Uterus (tissue), 3 donors: ENCODE measurements at regions not wholly inside any gene's neighbourhood (a gene's known extent, or its start where the extent isn't known, plus 50 kb on each side); places are given as distances from the start of the nearest gene placed in this dataset.

ENCODE experiments used
- DNase-seq, 2 donors: peaks; one replicate each; pipeline ENCODE4 v3.0.0-alpha.2; 2019 to 2020
- H3K27ac ChIP-seq, 2 donors: fragments of 200-600 bp; sonication (generic); 1 replicate in 1 of 2; 2 replicates in 1 of 2; pipeline ENCODE4 v1.5.1; 2016 to 2018
- H3K27me3 ChIP-seq, 2 donors: fragments of 200-600 bp; sonication (generic); one replicate each; pipeline ENCODE4 v1.5.1; 2018 to 2019; ENCODE audit warnings: control low read depth in 1 of 2
- H3K36me3 ChIP-seq, 2 donors: fragments of 200-600 bp; sonication (generic); one replicate each; pipeline ENCODE4 v1.5.1; 2019; ENCODE audit warnings: control low read depth in 1 of 2
- H3K4me1 ChIP-seq, 2 donors: fragments of 200-600 bp; sonication (generic); one replicate each; pipeline ENCODE4 v1.5.1; 2018 to 2019; ENCODE audit warnings: control low read depth in 1 of 2
- H3K4me3 ChIP-seq, 2 donors: fragments of 200-600 bp; sonication (generic); 1 replicate in 1 of 2; 2 replicates in 1 of 2; pipeline ENCODE4 v1.5.1; 2018 to 2019; ENCODE audit warnings: mild to moderate bottlenecking in 1 of 2
- H3K9me3 ChIP-seq, 2 donors: fragments of 200-600 bp; sonication (generic); one replicate each; pipeline ENCODE4 v1.5.1; 2019; ENCODE audit warnings: control low read depth in 1 of 2
- POLR2A ChIP-seq, 2 donors: fragments of 450-650 bp; IDR thresholded peaks; one replicate each; pipeline ENCODE4 v1.6.1; 2016; ENCODE audit warnings: antibody characterized with exemption in 2 of 2, mild to moderate bottlenecking in 1 of 2, moderate library complexity in 1 of 2
- intact Hi-C: fragments of 100-400 bp; cut with DNase I; formaldehyde crosslinking; loops from one replicate; pipeline ENCODE4 v1.15.1; 2023; ENCODE audit warnings: low total_unique reads
- TF ChIP-seq, protein P1 (sequence below), 4 experiments: fragments of 200-600 bp in 2 of 4; fragments of 450-650 bp in 2 of 4; sonication (generic) in 2 of 4; IDR thresholded peaks; one replicate each; pipeline ENCODE4 v1.5.1; 2016 to 2019; ENCODE audit warnings: antibody characterized with exemption in 4 of 4, mild to moderate bottlenecking in 2 of 4, moderate library complexity in 1 of 4
- donor health status: DM: yes; HTN: yes; CAD: no.

DNA sequence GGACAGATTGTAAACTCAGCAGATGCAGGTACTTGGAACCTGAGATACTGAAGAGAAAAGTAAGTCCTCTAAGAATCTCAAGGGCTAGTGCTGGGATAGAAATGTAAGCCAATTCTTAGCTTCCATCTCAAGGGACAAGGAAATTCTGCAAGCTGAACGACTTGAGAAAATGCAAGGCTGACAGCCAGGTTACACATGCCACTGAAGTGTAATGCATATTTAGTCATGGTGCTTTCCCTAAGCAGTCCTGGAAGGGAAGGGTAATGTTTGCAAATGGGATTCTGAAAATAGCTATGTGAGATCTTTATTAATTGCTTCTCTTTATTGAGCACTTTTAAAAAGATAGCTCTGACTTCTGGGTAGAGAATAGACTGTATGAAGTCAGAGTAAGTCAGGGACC is 402.7 kb upstream of the SEL1L start:
- no peak for TF ChIP-seq POLR2A (IDR thresholded peaks at IDR 0.05)
- no peaks in the 10 kb centered on the region for H3K27me3 ChIP-seq

DNA sequence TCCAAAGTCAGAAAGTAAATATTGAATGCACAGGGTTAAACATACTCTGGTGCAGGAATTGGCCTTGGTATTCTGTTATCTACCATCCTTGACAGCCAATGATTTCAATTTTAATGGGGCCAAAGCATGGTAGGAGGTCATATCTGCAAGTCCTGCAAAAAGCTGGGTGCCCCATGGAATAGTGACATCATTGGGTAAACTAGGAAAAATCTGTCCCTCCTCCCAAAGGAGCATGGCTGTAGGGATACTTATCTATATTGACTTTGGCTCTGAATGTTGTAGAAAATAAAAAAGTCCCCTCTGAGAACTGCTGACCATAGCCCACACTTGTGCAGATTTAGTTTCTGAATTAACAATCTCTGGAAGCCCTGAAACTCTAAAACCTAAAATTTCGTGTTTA is 403.2 kb upstream of the SEL1L start:
- no peaks in the 10 kb centered on the region for H3K36me3 ChIP-seq
- no peaks in the 10 kb centered on the region for H3K27me3 ChIP-seq
- TF ChIP-seq POLR2A (IDR thresholded peaks at IDR 0.05) = no peak
- TF ChIP-seq, protein P1, sequence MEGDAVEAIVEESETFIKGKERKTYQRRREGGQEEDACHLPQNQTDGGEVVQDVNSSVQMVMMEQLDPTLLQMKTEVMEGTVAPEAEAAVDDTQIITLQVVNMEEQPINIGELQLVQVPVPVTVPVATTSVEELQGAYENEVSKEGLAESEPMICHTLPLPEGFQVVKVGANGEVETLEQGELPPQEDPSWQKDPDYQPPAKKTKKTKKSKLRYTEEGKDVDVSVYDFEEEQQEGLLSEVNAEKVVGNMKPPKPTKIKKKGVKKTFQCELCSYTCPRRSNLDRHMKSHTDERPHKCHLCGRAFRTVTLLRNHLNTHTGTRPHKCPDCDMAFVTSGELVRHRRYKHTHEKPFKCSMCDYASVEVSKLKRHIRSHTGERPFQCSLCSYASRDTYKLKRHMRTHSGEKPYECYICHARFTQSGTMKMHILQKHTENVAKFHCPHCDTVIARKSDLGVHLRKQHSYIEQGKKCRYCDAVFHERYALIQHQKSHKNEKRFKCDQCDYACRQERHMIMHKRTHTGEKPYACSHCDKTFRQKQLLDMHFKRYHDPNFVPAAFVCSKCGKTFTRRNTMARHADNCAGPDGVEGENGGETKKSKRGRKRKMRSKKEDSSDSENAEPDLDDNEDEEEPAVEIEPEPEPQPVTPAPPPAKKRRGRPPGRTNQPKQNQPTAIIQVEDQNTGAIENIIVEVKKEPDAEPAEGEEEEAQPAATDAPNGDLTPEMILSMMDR (IDR thresholded peaks at IDR 0.05) = no peak
- H3K4me1 ChIP-seq = no peaks in the 10 kb centered on the region
- DNase-seq = no peak
- no peaks in the 10 kb centered on the region for H3K9me3 ChIP-seq
- intact Hi-C loops = no loop called here
- H3K4me3 ChIP-seq = no peak overlapping the region
- no peak overlapping the region for H3K27ac ChIP-seq

More for the DNA sequence above, 402.7 kb upstream of the SEL1L start:
- no peaks in the 10 kb centered on the region for H3K9me3 ChIP-seq
- no peaks in the 10 kb centered on the region for H3K36me3 ChIP-seq
- no peak for DNase-seq
- H3K4me3 ChIP-seq = no peak overlapping the region
- intact Hi-C loops = no loop called here
- no peaks in the 10 kb centered on the region for H3K4me1 ChIP-seq
- H3K27ac ChIP-seq = no peak overlapping the region

DNA sequence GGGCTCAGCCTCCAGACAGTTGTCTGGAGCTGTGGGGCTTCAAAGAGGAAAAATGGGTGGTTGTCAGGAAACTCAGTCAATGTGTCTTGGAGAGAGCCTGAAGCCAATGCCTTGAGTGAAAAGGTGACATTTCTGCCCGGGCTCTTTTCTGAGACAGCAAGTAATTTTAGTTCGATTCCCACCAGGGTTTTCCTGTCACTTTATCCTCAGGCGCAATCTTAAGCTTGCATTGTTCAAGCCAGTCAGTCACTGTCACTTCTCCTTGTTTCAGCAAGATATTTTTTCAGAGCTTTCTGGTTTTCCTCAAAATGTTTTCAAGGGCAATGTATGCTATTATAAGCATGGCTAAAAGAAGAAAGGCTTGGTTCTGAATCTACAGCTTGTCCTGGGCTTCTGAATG is 404.7 kb upstream of the SEL1L start:
- Histone ChIP-seq H3K4me3 (no peak overlapping the region), H3K36me3 (no peaks in the 10 kb centered on the region), H3K27me3 (no peaks in the 10 kb centered on the region), H3K4me1 (no peaks in the 10 kb centered on the region), H3K9me3 (no peaks in the 10 kb centered on the region), H3K27ac (no peak overlapping the region)
- intact Hi-C loops = no loop called here
- DNase-seq = no peak
- TF ChIP-seq, protein P1 (IDR thresholded peaks at IDR 0.05) = no peak
- no peak for TF ChIP-seq POLR2A (IDR thresholded peaks at IDR 0.05)

DNA sequence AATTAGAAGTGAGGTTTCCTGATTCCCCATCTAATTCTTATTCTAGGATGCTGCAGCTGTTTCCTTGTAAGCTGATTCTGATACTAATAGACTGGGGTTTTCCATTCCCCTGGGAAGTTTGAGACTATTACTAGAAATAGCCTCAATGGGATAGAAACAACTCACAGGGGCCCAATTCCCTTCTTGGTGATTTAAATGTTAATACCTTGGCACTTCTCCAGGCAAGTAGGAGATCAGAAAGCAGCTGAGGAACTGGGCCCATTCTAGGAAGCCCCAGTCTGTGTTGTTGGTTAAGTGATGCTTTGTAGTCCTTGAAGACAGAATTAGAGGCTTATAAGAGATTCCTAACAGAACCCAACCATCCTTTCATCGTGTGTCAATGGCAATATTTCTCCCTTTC is 407.0 kb upstream of the SEL1L start:
- Histone ChIP-seq H3K9me3 (no peaks in the 10 kb centered on the region), H3K36me3 (no peaks in the 10 kb centered on the region), H3K4me3 (no peak overlapping the region), H3K27me3 (no peaks in the 10 kb centered on the region), H3K27ac (no peak overlapping the region), H3K4me1 (no peaks in the 10 kb centered on the region)
- no peak for DNase-seq
- TF ChIP-seq, protein P1 (IDR thresholded peaks at IDR 0.05) = no peak
- no peak for TF ChIP-seq POLR2A (IDR thresholded peaks at IDR 0.05)
- intact Hi-C loops = no loop called here

DNA sequence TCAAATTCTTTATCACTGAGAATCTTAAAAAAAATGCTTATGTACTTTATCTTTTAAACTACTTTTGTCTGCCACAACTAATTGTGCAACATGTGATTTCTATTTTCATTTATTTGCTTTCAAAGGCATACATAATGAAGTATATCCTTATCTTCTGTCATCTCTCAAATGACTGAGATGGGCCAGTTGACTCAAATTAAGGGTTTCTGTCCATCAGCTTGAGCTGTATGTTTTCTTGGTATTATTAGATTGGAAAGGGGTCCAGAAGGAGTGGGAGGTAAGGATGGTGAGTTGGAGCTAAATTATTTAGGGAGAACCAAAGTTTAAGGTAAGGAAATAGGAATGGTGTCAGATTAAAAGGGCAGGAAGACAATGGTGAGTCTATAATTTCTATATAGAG is 408.4 kb upstream of the SEL1L start:
- DNase-seq = no peak
- no peak overlapping the region for H3K27ac ChIP-seq
- intact Hi-C loops = no loop called here
- no peaks in the 10 kb centered on the region for H3K36me3 ChIP-seq
- H3K4me1 ChIP-seq = no peaks in the 10 kb centered on the region
- TF ChIP-seq POLR2A (IDR thresholded peaks at IDR 0.05) = no peak
- TF ChIP-seq, protein P1 (IDR thresholded peaks at IDR 0.05) = no peak
- no peak overlapping the region for H3K4me3 ChIP-seq
- no peaks in the 10 kb centered on the region for H3K9me3 ChIP-seq
- no peaks in the 10 kb centered on the region for H3K27me3 ChIP-seq

DNA sequence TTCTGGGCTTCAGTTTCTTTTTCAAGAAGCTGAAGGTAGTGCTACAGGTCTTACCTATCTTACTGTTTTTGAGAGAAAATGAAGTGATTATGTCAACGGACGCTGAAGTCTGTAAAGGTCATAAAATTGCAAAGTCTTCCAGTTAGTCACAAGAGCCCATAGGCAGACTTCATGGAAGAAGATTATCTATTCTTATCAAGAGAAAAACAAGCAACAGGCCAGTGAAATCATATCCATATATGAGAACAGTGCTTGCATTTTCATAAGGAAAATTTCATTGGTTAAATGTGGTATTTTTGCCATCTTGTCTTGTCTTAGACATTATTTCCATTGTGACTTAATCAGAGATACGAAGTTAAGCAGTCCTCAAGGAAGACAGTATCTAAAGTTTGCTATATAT is 412.7 kb upstream of the SEL1L start:
- no peaks in the 10 kb centered on the region for H3K4me1 ChIP-seq
- H3K27me3 ChIP-seq = no peaks in the 10 kb centered on the region
- TF ChIP-seq, protein P1 (IDR thresholded peaks at IDR 0.05) = no peak
- TF ChIP-seq POLR2A (IDR thresholded peaks at IDR 0.05) = no peak
- H3K9me3 ChIP-seq = no peaks in the 10 kb centered on the region
- no peak for DNase-seq
- intact Hi-C loops = no loop called here
- no peaks in the 10 kb centered on the region for H3K36me3 ChIP-seq
- H3K4me3 ChIP-seq = no peak overlapping the region
- no peak overlapping the region for H3K27ac ChIP-seq
